HG02623 (cell line): ENCODE measurements at regions not wholly inside any gene's neighbourhood (a gene's known extent, or its start where the extent isn't known, plus 50 kb on each side); places are given as distances from the start of the nearest gene placed in this dataset.
"Not testable (repeated sequence)": the region's sequence is repeated elsewhere in the genome, so short reads cannot be mapped to it uniquely, and the experiment has no call there.

ENCODE experiments used
- ATAC-seq: cut with Tn5 transposase; IDR thresholded peaks from one replicate; pipeline ENCODE4 v1.9.1; 2021; ENCODE audit warnings: moderate library complexity; ENCODE audit not compliant: unreplicated experiment

DNA sequence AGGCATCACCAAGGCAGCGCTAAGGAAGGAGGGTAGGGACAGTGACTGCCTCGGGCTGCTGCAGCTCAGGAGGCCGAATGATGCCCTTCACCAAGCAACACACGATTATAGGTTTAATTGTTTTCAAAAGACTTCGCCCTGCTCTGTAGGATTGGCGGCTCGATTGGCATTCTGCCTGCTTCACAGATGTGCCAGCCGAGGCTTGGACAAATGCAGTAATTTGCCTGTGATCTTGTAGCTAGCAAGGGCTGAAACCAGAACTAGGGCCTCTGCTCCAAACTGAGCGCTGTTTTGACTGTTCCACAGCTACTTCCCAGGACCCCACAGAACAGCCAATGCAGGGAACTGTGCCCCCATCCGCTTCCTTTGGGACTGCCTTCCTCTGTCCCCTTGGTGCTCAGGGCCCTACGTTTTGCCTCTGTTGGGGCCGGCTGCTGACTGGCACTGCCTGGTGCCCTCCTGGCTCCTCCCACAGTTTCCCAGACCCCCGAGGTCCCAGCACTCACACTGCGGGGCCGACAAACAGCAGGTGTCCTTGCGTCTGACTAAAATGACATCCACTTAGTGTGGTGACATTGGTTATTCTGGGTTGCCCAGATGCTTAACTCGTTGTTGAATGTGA is 62.6 kb upstream of the EN2 start:
- no peak for ATAC-seq

DNA sequence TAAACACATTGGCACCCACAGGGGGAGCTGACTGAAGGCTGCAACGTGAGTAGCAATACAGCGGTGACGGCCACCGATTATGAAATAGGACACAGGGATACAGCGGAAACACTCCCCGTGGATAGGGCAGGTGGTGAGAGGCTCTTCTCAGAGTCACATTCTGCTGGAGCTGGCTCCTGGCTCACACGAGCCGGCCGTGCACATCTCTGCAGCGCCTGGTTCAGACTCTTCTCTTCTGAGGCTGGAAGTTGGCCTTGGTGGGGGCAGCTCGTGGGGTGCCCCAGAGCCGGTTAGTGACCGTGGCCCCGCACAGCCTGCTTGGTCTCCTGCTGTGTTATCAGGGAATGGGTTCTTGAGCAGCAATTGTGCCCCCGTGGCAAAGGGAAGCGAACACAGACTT is 61.3 kb upstream of the EN2 start:
- no peak for ATAC-seq

DNA sequence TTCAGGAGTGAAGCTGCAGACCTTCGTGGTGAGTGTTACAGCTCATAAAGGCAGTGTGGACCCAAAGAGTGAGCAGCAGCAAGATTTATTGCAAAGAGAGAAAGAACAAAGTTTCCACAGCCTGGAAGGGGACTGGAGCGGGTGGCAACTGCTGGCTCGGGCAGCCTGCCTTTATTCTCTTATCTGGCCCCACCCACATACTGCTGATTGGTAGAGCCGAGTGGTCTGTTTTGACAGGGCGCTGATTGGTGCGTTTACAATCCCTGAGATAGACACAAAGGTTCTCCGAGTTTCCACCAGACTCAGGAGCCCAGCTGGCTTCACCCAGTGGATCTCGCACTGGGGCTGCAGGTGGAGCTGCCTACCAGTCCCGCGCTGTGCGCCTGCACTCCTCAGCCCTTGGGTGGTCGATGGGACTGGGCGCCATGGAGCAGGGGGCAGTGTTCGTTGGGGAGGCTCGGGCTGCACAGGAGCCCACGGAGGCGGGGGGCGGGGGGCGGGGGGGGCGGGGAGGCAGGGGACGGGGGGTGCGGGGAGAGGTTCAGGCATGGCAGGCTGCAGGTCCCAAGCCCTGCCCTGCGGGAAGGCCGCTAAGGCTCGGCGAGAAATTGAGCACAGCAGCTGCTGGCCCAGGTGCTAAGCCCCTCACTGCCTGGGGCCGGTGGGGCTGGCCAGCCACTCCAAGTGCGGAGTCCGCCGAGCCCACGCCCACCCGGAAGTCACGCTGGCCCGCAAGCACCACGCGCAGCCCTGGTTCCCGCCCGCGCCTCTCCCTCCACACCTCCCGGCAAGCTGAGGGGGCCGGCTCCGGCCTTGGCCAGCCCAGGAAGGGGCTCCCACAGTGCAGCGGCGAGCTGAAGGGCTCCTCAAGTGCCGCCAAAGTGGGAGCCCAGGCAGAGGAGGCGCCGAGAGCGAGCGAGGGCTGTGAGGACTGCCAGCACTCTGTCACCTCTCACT is 59.9 kb upstream of the EN2 start:
- ATAC-seq, result not testable (repeated sequence)

DNA sequence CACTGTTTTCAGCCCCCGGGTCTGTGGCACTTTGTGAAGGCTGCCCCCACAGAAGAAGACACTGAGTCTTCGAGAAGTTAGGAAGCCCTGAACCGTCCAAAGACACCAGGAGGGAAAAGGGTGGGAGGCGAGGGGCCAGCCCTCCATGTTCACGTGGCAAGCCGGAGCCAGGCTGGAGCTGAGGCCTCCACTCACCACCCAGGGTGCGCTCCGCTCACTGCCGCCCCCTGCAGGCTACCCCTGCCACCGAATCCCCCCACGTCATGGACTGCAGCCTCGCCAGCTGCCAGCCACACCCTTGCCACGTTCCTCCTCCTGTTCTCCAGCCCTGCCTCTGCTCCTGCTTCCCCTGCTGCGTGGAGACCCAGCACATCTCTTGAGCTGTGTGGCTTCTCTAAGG is 59.0 kb upstream of the EN2 start:
- ATAC-seq, result no peak

DNA sequence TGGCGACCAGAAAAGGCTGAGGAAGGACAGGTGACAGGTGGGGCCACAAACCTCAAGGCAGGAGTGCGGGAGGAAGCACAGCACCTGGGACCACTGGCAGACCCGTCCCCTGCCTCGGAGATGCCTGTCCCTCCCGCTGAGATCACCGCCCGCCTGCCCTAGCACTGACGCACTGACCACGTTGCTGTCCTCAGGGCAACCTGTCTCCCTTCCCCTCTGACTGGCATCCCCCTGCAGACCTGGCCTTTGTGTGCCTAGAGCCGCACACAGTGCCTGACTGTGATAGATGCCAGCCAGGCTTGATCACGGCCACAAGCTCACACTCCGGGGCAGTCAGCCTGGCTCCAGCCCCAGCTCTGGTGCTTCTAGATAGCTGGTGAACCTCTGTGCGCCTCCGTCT is 58.4 kb upstream of the EN2 start:
- no peak for ATAC-seq

DNA sequence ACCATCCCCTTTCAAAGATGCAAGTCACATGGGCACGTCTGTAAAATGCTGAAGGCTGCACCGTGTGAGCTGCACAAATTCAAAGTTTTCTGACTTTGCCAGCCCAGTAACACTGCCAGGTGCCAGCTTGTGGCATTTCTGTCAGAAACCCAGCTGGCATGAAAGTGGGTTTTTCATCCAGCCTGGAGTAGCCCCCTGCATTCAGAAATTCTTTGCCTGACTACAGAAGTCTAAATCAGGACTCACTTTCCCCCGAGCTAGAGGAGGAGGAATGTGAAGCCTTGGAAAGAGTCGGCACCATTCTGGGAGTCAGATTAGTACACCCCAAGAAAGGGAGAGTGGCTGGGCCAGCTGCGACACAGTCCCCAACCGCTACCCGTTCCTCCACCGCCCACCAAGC is 56.7 kb upstream of the EN2 start:
- no peak for ATAC-seq

DNA sequence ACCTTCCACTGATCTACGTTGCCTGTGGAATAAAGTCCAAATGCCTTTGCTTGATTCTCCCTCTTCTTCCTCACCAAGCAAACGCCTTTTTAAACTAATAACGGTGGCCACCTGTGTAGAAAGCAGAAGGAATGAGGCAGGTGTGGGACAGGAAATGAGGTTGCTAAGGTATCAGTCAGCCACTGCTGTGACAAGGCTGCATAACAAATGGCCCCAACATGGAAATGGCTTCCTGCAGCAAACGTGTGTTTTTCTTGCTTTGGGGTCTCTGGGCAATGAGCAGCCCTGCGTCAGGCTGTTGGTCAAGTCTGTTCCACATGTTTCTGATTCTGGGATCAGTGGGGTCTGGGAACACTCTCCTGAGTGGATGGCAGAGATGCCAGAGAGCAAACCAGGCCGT is 56.0 kb upstream of the EN2 start:
- ATAC-seq, result no peak

DNA sequence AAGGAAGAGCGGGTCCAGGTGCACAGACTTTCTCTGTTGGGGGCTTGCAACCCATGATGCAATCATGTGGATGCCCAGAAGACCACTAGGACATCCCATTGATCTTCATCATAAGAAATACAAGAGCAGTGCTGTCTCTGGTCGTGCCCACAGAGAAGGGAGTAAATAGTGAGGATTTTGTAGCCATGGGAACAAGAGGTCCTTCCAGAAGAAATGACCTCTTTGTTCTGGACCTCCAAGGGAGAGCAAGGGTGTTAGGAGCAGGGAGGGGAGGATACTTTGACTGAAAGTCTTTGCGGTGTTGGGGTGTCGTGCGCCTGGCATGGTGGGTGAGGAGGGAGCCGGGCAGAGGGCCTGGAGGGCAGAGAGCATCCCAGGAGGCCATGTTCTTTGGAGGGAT is 55.0 kb upstream of the EN2 start:
- ATAC-seq, result no peak

DNA sequence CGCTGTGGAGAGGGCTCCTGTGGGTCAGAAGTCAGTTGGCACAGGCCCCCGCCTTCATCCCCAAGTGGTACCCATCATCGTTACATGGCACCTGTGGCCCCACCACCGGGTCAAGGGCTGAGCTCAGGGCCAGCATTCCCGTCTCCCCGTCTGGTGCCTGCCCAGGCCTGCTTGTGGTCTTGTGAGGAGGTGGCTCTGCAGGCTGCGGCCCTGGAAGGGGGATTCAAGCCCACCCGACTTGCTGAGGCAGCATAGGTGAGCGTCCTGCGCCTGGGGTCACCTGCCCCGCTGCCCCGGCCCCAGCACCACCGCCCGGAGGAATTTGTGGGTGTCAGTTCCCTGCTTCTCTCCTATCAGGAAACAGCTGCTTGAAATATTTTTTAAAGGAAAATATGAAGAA is 53.0 kb upstream of the EN2 start:
- no peak for ATAC-seq

DNA sequence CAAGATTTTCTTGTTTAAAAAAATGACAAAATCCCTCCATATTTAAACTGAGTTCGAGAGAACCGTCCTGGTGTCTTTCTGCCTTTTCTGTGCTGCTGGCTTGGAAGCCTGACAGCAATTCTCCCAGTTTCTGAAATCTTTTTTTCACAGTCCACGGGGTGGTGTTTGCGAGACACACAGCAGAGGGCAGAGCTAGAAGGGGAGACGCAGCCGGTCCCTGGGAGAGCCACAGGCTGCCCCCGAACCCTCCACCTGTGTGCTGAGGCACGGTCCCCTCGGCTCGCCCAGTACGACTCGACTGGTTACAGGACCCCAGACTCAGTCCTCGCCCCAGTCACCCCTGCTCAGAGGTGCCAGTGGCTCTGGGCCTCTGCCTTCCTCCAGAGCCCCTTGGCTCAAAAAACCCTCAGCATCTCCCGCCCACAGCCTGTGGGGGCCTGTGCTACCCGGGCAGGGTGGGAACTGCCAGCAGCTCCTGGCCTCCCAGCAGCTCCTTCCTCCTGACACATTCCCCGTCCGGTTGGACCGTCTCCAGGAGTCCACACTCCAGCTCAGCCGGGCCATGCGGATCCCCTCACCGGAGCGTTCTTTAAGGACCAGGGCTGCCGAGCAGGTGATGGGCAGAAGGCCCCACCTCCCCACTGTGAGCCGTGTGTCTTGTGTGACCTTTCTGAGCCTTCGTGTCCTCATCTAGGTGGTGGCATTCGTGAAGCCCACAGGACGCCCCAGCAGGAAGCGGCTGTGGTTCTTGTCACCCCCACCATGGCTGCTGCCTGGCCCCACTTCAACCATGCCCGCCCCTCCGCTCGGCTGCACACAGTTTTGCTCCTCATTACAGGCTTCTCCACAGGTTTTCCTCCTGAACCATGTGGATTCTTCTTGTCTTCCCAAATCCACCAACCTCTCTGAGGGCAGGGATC is 52.3 kb upstream of the EN2 start:
- no peak for ATAC-seq

DNA sequence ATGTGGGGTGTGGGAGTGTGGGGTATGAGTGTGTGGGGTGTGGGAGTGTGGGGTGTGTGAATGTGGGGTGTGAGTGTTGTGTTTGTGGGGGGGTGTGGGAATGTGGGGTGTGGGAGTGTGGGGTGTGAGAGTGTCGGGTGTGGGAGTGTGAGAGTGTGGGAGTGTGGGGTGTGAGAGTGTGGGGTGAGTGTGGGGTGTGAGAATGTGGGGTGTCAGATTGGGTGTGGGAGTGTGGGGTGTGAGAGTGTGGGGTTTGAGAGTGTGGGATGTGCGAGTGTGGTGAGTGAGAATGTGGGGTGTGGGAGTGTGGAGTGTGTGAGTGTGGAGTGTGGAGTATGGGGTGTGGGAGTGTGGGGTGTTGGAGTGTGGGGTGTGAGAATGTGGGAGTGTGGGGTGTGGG is 50.1 kb upstream of the EN2 start:
- no peak for ATAC-seq
